ENCODE measurements at regions not wholly inside any gene's neighbourhood (a gene's known extent, or its start where the extent isn't known, plus 50 kb on each side); places are given as distances from the start of the nearest gene placed in this dataset.
A peak's percentile ranks its signal among the peaks of the same experiment; 100 is the strongest.

- DNase-seq, result no peak
Measured at GRCh38 chr10:124225467-124226270, 132.3 kb upstream of the CHST15 start.

- DNase-seq, result no peak
Measured at GRCh38 chr10:124225029-124225466, 131.7 kb upstream of the CHST15 start.

GRCh38 chr10:124224331-124225028, 131.1 kb upstream of the CHST15 start:
- no peak for DNase-seq

GRCh38 chr10:124223711-124224085, 130.3 kb upstream of the CHST15 start:
- DNase-seq, result no peak

GRCh38 chr10:124222988-124223710, 129.8 kb upstream of the CHST15 start:
- DNase-seq, result peak in 1 of 2 experiments; percentile 11

- DNase-seq, result no peak
Measured at GRCh38 chr10:124222318-124222987, 129.1 kb upstream of the CHST15 start.

- DNase-seq, result no peak
Measured at GRCh38 chr10:124221356-124222317, 128.2 kb upstream of the CHST15 start.

GRCh38 chr10:124220971-124221355, 127.6 kb upstream of the CHST15 start:
- no peak for DNase-seq

- no peak for DNase-seq
Measured at GRCh38 chr10:124220547-124220946, 127.1 kb upstream of the CHST15 start.

GRCh38 chr10:124219655-124220054, 126.3 kb upstream of the CHST15 start:
- DNase-seq, result no peak

- DNase-seq, result no peak
Measured at GRCh38 chr10:124219062-124219461, 125.7 kb upstream of the CHST15 start.

GRCh38 chr10:124217906-124218804, 124.8 kb upstream of the CHST15 start:
- peak in 1 of 2 experiments; percentile 48 for DNase-seq

GRCh38 chr10:124217031-124217430, 123.6 kb upstream of the CHST15 start:
- no peak for DNase-seq

GRCh38 chr10:124214610-124215375, 121.4 kb upstream of the CHST15 start:
- no peak for DNase-seq

- no peak for DNase-seq
Measured at GRCh38 chr10:124213899-124214510, 120.6 kb upstream of the CHST15 start.

- DNase-seq, result no peak
Measured at GRCh38 chr10:124213471-124213870, 120.1 kb upstream of the CHST15 start.

- DNase-seq, result no peak
Measured at GRCh38 chr10:124212702-124213101, 119.3 kb upstream of the CHST15 start.

GRCh38 chr10:124211921-124212320, 118.5 kb upstream of the CHST15 start:
- no peak for DNase-seq

GRCh38 chr10:124210263-124210662, 116.9 kb upstream of the CHST15 start:
- DNase-seq, result no peak

Data from NCI-H526 (cell line).